ENCODE measurements at regions not wholly inside any gene's neighbourhood (a gene's known extent, or its start where the extent isn't known, plus 50 kb on each side); places are given as distances from the start of the nearest gene placed in this dataset.

- no peak for DNase-seq
- H3K9me3 ChIP-seq (replicated peaks; ENCODE audit: control insufficient read depth, low read depth, low read length), result no peaks in the 10 kb centered on the region
- WGBS (ENCODE audit: insufficient coverage), result no CpG with 5 or more reads among the region's 1 CpG
- no peaks in the 10 kb centered on the region for H3K27me3 ChIP-seq (ENCODE audit: control insufficient read depth, insufficient read depth, low read length)
- no peak overlapping the region for H3K4me3 ChIP-seq (ENCODE audit: low read length)
- no peaks in the 10 kb centered on the region for H3K36me3 ChIP-seq (ENCODE audit: control insufficient read depth, insufficient read depth, low read length)
- no peaks in the 10 kb centered on the region for H3K4me1 ChIP-seq (ENCODE audit: control insufficient read depth, insufficient read depth, low read length)
- no peak overlapping the region for H3K27ac ChIP-seq (ENCODE audit: low read length)
Measured at GRCh38 chr2:224143526-224143925, 104.4 kb upstream of the SERPINE2 start.

GRCh38 chr2:224142397-224143312, 103.6 kb upstream of the SERPINE2 start:
- H3K36me3 ChIP-seq (ENCODE audit: control insufficient read depth, insufficient read depth, low read length), result no peaks in the 10 kb centered on the region
- H3K9me3 ChIP-seq (replicated peaks; ENCODE audit: control insufficient read depth, low read depth, low read length), result no peaks in the 10 kb centered on the region
- H3K27ac ChIP-seq (ENCODE audit: low read length), result no peak overlapping the region
- no peaks in the 10 kb centered on the region for H3K27me3 ChIP-seq (ENCODE audit: control insufficient read depth, insufficient read depth, low read length)
- peak; percentile 54 for DNase-seq
- no peaks in the 10 kb centered on the region for H3K4me1 ChIP-seq (ENCODE audit: control insufficient read depth, insufficient read depth, low read length)
- no peak overlapping the region for H3K4me3 ChIP-seq (ENCODE audit: low read length)
- WGBS (ENCODE audit: insufficient coverage), result 100% methylated on average over 1 of the region's 4 CpGs

GRCh38 chr2:224141304-224141703, 102.2 kb upstream of the SERPINE2 start:
- DNase-seq, result no peak
- H3K36me3 ChIP-seq (ENCODE audit: control insufficient read depth, insufficient read depth, low read length), result no peaks in the 10 kb centered on the region
- H3K9me3 ChIP-seq (replicated peaks; ENCODE audit: control insufficient read depth, low read depth, low read length), result no peaks in the 10 kb centered on the region
- H3K4me3 ChIP-seq (ENCODE audit: low read length), result no peak overlapping the region
- no peaks in the 10 kb centered on the region for H3K27me3 ChIP-seq (ENCODE audit: control insufficient read depth, insufficient read depth, low read length)
- H3K4me1 ChIP-seq (ENCODE audit: control insufficient read depth, insufficient read depth, low read length), result no peaks in the 10 kb centered on the region
- no CpG with 5 or more reads among the region's 4 CpGs for WGBS (ENCODE audit: insufficient coverage)
- H3K27ac ChIP-seq (ENCODE audit: low read length), result no peak overlapping the region

- H3K27me3 ChIP-seq (ENCODE audit: control insufficient read depth, insufficient read depth, low read length), result no peaks in the 10 kb centered on the region
- no peaks in the 10 kb centered on the region for H3K4me1 ChIP-seq (ENCODE audit: control insufficient read depth, insufficient read depth, low read length)
- no peaks in the 10 kb centered on the region for H3K36me3 ChIP-seq (ENCODE audit: control insufficient read depth, insufficient read depth, low read length)
- no peak overlapping the region for H3K27ac ChIP-seq (ENCODE audit: low read length)
- WGBS (ENCODE audit: insufficient coverage), result no CpG with 5 or more reads among the region's 1 CpG
- no peak overlapping the region for H3K4me3 ChIP-seq (ENCODE audit: low read length)
- no peaks in the 10 kb centered on the region for H3K9me3 ChIP-seq (replicated peaks; ENCODE audit: control insufficient read depth, low read depth, low read length)
- DNase-seq, result no peak
Measured at GRCh38 chr2:224137208-224137607, 98.1 kb upstream of the SERPINE2 start.

GRCh38 chr2:224136396-224136795, 97.3 kb upstream of the SERPINE2 start:
- DNase-seq, result no peak
- WGBS (ENCODE audit: insufficient coverage), result 83% methylated on average over 2 of the region's 4 CpGs
- H3K36me3 ChIP-seq (ENCODE audit: control insufficient read depth, insufficient read depth, low read length), result no peaks in the 10 kb centered on the region

GRCh38 chr2:224135881-224136280, 96.8 kb upstream of the SERPINE2 start:
- Histone ChIP-seq H3K27me3 (ENCODE audit: control insufficient read depth, insufficient read depth, low read length) (no peaks in the 10 kb centered on the region), H3K4me3 (ENCODE audit: low read length) (no peak overlapping the region), H3K27ac (ENCODE audit: low read length) (no peak overlapping the region), H3K36me3 (ENCODE audit: control insufficient read depth, insufficient read depth, low read length) (no peaks in the 10 kb centered on the region), H3K9me3 (replicated peaks; ENCODE audit: control insufficient read depth, low read depth, low read length) (no peaks in the 10 kb centered on the region), H3K4me1 (ENCODE audit: control insufficient read depth, insufficient read depth, low read length) (no peaks in the 10 kb centered on the region)
- WGBS (ENCODE audit: insufficient coverage), result 90% methylated on average over 3 of the region's 5 CpGs
- no peak for DNase-seq

More at GRCh38 chr2:224136396-224136795, 97.3 kb upstream of the SERPINE2 start:
- H3K27me3 ChIP-seq (ENCODE audit: control insufficient read depth, insufficient read depth, low read length), result no peaks in the 10 kb centered on the region
- H3K9me3 ChIP-seq (replicated peaks; ENCODE audit: control insufficient read depth, low read depth, low read length), result no peaks in the 10 kb centered on the region
- no peak overlapping the region for H3K27ac ChIP-seq (ENCODE audit: low read length)
- H3K4me3 ChIP-seq (ENCODE audit: low read length), result no peak overlapping the region
- no peaks in the 10 kb centered on the region for H3K4me1 ChIP-seq (ENCODE audit: control insufficient read depth, insufficient read depth, low read length)

GRCh38 chr2:224134003-224134734, 95.1 kb upstream of the SERPINE2 start:
- 81% methylated on average over 3 of the region's 4 CpGs for WGBS (ENCODE audit: insufficient coverage)
- H3K4me3 ChIP-seq (ENCODE audit: low read length), result no peak overlapping the region
- no peak overlapping the region for H3K27ac ChIP-seq (ENCODE audit: low read length)
- no peaks in the 10 kb centered on the region for H3K27me3 ChIP-seq (ENCODE audit: control insufficient read depth, insufficient read depth, low read length)
- no peaks in the 10 kb centered on the region for H3K36me3 ChIP-seq (ENCODE audit: control insufficient read depth, insufficient read depth, low read length)
- no peaks in the 10 kb centered on the region for H3K9me3 ChIP-seq (replicated peaks; ENCODE audit: control insufficient read depth, low read depth, low read length)
- no peaks in the 10 kb centered on the region for H3K4me1 ChIP-seq (ENCODE audit: control insufficient read depth, insufficient read depth, low read length)
- no peak for DNase-seq

- Histone ChIP-seq H3K4me3 (ENCODE audit: low read length) (no peak overlapping the region), H3K27me3 (ENCODE audit: control insufficient read depth, insufficient read depth, low read length) (no peaks in the 10 kb centered on the region), H3K4me1 (ENCODE audit: control insufficient read depth, insufficient read depth, low read length) (no peaks in the 10 kb centered on the region), H3K9me3 (replicated peaks; ENCODE audit: control insufficient read depth, low read depth, low read length) (no peaks in the 10 kb centered on the region), H3K36me3 (ENCODE audit: control insufficient read depth, insufficient read depth, low read length) (no peaks in the 10 kb centered on the region), H3K27ac (ENCODE audit: low read length) (no peak overlapping the region)
- 83% methylated on average over 1 of the region's 4 CpGs for WGBS (ENCODE audit: insufficient coverage)
- DNase-seq, result no peak
Measured at GRCh38 chr2:224133387-224133786, 94.3 kb upstream of the SERPINE2 start.

- H3K27ac ChIP-seq (ENCODE audit: low read length), result no peak overlapping the region
- H3K36me3 ChIP-seq (ENCODE audit: control insufficient read depth, insufficient read depth, low read length), result no peaks in the 10 kb centered on the region
- 60% methylated on average over 1 of the region's 5 CpGs for WGBS (ENCODE audit: insufficient coverage)
- peak; percentile 52 for DNase-seq
- peaks cover 6% of the 10 kb centered on the region for H3K4me1 ChIP-seq (ENCODE audit: control insufficient read depth, insufficient read depth, low read length)
- no peaks in the 10 kb centered on the region for H3K9me3 ChIP-seq (replicated peaks; ENCODE audit: control insufficient read depth, low read depth, low read length)
- H3K27me3 ChIP-seq (ENCODE audit: control insufficient read depth, insufficient read depth, low read length), result no peaks in the 10 kb centered on the region
- no peak overlapping the region for H3K4me3 ChIP-seq (ENCODE audit: low read length)
Measured at GRCh38 chr2:224127871-224128501, 88.9 kb upstream of the SERPINE2 start.

- H3K4me3 ChIP-seq (ENCODE audit: low read length), result no peak overlapping the region
- H3K9me3 ChIP-seq (replicated peaks; ENCODE audit: control insufficient read depth, low read depth, low read length), result no peaks in the 10 kb centered on the region
- DNase-seq, result peak; percentile 87
- 28% methylated on average over 4 of the region's 6 CpGs for WGBS (ENCODE audit: insufficient coverage)
- no peaks in the 10 kb centered on the region for H3K36me3 ChIP-seq (ENCODE audit: control insufficient read depth, insufficient read depth, low read length)
- peaks cover 6% of the 10 kb centered on the region for H3K4me1 ChIP-seq (ENCODE audit: control insufficient read depth, insufficient read depth, low read length)
- H3K27ac ChIP-seq (ENCODE audit: low read length), result peak overlapping the region; percentile 77
- H3K27me3 ChIP-seq (ENCODE audit: control insufficient read depth, insufficient read depth, low read length), result no peaks in the 10 kb centered on the region
Measured at GRCh38 chr2:224126440-224126839, 87.4 kb upstream of the SERPINE2 start.
